Left hindlimb (tissue), 1 donor: ENCODE measurements at regions not wholly inside any gene's neighbourhood (a gene's known extent, or its start where the extent isn't known, plus 50 kb on each side); places are given as distances from the start of the nearest gene placed in this dataset.

Source experiments
- DNase-seq: peaks from one replicate; pipeline ENCODE4 v3.0.0-alpha.2; 2018

- peak; percentile 67 for DNase-seq
Measured at GRCh38 chr6:16849988-16850680, 88.9 kb upstream of the ATXN1 start.

DNA sequence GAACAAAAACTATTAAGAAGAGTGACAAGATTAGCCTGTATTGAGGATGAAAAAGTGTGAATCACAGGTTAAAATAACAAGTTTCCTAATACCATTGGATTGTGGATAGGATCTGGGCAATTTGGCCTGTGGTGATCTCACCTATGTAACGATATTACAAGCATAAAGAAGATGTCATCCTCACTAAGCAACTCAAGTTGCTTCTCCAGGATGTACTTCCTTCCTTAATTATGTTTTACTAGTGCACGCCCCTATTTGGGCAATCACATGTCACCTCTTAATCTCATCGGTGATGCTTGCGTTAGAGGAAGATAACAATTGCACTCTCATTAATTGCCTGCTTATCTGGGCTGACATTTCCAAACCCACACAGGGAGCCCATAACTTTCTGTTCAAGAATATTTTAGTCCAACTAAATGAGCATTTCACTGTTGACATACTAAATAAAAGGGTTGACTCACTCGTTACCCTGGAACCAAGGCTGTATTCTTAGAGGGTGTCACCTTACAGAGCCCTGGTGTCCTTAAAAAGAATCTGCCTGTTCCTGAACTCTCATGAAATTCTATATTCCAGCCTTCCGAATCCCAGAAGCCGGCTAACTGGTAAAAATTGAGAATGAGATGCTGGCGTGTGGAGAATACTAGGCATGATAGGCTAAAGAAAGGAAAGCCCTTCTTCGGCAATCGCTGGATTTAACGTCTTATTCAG lies 88.2 kb upstream of the ATXN1 start:
- DNase-seq: no peak

DNA sequence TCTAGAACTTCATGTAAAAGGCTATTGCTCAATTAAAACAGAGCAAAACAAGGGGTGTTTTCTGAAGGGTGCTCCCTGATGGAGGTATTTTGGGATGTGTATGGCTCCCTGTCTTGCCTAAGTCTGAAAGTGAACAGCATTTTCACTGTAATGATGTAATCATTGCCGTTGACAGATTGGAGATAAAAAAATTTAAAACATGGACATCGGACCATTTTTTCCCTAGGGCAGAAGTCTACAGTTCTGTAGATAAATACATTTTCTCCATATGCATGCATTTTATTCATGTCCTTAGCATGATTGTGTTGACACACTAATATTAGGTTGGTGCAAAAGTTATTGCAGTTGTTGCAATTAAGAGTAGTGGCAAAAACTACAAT lies 85.1 kb upstream of the ATXN1 start:
- DNase-seq: no peak

- peak; percentile 55 for DNase-seq
Measured at GRCh38 chr6:16844183-16844582, 82.9 kb upstream of the ATXN1 start.

DNA sequence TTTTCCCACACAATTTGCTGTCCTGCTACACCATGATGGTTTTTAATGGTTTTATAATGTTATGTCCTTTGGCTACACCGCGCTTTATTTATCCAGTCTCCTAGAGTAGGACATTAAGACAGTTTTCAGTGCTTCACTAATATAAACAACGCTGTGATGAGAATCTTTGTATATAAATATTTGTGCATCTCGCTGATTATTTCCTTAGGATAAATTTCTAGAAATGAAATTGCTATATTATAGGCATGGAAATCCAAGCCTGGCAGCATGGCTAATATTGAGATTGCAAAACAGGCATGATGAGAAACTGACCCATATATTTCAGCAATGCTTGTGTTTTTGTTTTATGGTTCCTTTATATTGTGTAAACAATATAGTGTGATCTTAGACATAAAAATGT lies 81.4 kb upstream of the ATXN1 start:
- no peak for DNase-seq

- no peak for DNase-seq
Measured at GRCh38 chr6:16841241-16841640, 80.0 kb upstream of the ATXN1 start.

DNA sequence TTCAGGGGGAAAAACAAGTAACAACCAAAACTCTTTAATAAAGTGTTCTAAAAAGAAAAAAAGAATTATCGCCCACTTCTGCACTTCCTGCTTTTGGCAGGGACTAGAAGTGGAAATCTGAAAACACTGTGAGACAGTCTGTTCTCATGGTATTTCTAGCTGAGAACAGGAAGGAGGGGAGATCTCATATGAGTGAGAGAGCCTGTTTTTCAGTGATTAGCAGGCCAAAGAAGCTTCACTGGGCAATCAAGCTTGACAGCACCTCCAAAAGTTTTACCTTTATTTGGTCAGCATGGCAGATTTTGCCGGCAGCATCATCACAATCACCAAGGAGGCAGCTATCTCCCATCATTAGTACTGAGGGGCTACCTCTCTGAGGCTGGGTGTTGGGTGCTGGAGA lies 79.5 kb upstream of the ATXN1 start:
- no peak for DNase-seq

DNA sequence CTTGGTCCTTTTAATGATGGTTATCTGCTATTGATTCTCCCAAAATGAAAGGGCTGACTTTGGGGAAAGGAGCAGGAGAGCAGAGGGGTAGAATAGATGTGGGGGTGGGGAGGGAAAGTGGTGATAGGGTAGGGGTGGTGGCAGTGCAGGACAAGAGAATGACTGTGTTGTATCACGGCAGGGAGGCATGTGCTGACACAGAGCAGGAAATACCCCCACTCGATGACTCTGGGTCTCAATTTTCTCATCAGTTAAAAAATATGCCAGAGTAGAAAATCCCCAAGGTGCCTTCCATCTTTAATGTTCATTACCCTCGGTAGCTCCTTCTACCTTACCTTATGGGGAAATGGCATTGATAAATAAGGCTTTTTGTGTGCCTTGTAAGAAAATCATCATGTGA lies 79.0 kb upstream of the ATXN1 start:
- no peak for DNase-seq

DNA sequence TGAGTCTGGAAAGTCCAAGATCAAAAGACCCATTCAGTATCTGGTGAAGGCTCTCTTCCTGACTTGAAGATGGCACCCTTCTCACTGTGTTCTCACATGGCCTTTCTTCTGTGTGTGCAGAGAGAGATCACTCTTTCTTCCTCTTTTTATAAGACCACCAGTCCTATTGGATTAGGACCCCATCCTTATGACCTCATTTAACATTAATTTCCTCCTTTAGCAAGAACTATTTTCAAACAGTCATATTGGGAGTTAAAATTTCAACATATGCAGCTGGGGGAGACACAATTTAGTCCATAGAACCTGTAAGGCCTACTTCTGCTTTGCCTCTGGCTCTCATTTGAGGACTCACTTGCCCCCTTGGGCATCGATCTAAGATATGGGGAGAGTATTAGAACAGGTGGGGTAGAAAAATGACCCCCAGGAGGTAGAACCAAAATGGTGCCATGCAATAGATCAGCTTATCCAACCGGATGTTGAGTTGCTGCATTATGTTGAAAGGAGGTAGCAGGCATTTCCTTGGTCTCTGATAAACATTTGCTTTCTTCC lies 78.4 kb upstream of the ATXN1 start:
- DNase-seq: no peak

DNA sequence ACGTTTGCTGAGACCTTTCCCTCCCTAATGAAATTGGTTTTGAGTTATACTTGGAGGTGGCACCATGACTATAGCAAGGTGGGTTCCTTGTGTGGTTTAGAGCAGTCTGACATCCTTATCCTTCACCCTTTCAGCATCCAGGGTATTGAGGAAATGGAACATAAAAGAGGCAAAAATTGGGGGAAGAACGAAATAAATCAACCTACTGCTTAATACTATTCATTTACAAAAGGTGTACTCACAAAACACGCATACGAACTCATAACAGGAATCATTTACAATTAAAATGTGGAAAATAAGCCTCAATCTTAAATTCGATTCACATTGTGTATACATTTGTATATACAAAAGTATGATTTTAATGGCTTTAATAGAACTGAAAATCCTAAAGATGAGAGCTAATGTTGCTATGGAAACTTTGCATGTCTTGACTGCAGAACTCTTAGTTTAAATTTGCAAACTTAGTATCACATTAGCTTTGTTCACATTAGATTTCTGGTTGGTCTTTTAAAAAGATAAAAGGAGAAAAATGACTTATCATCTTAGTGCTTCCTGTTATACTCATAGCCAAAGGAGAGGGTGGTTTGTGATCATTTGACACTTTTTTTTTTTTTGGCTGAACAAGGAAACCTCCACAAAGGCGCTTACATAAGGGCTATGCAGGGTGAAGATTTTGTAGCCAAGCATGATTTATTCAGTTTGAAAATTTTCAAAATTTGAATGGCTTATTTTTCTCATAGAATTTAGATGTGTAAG lies 76.1 kb upstream of the ATXN1 start:
- DNase-seq: no peak

GRCh38 chr6:16836144-16836981 lies 75.1 kb upstream of the ATXN1 start:
- no peak for DNase-seq

DNA sequence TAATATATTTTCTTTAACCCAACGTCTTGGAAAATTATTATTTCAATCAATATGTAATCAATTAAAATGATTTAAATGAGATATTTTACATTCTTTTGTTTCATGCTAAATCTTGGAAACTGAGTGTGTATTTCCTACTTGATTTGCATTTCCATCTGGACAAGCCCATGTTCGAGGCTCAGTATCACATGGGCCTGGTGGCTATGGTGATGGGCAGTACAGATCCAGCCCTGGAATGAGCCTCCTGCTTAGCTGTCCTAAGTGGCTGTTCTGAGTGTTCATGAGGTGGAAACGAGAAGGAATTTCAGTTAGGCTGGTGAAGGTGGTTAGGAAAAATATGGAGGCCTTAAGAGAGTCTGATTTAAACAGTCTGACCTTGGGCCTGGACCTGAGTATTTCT lies 73.0 kb upstream of the ATXN1 start:
- DNase-seq: no peak

DNA sequence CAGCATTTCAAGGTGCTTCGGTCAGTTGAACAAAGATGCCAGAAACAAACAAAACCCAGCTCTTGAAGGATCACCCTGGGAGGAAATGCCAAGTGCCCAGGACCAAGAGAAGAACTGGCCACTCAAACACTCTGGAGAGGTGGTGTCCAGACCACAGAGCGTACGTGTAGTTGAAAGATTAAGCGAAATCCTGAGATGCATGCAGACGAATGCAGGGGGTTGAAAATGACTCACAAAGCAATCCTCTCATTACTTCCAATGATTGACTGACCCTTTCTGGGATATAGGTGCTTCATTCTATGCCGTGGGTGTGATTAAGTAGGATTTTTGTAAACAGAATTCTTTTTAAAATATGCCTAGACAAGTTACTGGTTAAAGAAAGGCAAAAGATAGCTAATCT lies 71.5 kb upstream of the ATXN1 start:
- no peak for DNase-seq

DNA sequence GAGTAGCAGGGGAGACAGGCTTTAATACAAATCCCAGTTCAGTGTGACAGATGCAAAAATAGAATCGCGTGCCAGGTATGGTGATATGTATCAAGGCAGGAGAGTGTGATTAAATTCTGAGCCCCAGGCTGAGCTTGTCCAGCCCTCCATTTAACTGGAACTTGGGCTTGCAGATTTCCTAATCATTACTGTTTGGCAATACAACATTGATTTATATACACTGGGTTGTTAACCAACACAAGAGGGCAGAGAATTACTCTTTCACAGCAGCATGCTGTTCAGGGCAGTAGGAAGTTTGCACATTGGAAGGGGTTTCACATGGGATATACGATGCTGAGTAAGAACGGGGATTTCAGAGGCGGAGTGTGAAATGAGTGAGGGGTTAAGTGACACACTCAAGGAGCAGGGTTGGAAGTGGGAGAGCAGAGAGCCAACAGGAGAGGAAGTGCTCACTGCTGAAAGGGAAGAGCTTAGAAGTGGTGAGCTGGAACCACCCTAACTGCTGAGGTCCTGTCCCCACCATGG lies 70.8 kb upstream of the ATXN1 start:
- no peak for DNase-seq

DNA sequence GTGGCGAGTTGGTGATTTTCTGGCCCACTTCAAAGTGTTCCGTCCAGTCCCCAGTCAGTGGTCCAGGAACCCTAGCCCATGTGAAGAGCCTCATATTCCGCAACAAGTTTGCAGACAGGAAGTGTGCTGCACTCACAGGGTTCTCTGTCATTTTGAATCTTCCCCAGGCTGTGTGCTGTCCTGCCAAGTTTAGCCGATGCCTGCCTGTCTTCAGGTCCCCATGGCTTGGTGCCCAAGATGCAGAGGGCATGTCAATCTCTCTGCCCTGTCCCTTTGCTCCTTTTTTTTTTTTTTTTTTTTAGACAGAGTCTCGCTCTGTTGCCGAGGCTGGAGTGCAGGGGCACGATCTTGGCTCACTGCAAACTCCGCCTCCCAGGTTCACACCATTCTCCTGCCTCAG lies 69.9 kb upstream of the ATXN1 start:
- no peak for DNase-seq

DNA sequence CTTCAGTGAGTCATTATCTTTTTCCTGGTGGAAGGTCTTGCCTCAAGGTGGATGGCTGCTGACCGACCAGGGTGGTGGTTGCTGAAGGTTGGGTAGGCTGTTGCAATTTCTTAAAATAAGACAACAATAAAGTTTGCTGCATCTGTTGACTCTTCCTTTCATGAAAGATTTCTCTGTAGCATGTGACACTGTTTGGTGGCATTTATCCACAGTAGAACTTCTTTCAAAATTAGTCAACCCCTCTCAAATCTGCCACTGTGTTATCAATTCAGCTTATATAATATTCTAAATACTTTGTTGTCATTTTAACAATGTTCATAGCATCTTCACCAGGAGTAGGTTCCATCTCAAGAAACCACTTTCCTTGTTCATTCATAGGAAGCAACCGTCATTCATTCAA lies 66.8 kb upstream of the ATXN1 start:
- DNase-seq: no peak

DNA sequence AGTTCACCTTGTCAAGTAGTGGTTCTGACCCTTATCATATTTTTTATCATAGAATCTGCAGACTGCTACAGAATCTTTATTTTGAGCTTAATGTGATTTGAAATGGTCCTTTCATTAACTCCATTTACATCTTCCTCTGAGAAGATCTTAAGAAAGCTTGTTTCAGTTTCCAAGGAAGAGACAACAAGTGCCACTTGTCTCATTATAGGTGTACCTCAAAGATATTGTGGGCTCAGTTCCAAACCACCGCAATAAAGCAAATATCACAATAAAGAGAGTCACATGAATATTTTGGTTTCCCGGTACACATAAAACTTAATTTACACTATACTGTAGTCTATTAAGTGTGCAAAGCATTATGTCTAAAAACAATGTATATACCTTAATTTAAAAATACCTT lies 66.4 kb upstream of the ATXN1 start:
- no peak for DNase-seq

DNA sequence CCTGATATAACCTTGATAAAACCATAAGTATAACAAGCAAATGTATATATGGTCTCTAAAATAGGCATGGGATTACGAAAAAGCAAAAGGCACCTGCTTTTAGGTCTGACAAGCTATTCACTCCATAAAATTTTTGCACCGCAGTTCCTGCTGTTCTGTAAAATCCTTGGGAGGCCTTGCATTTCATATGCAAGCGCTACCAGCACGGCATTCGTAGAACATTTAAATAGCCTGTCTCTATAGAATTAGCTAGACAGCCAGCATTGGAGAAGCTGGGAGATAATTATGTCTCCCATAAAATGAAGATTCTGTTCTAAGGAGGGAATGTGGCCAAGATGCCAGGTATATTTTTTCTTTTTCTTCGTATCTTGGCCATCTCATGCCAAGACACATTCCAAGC lies 64.5 kb upstream of the ATXN1 start:
- no peak for DNase-seq

DNA sequence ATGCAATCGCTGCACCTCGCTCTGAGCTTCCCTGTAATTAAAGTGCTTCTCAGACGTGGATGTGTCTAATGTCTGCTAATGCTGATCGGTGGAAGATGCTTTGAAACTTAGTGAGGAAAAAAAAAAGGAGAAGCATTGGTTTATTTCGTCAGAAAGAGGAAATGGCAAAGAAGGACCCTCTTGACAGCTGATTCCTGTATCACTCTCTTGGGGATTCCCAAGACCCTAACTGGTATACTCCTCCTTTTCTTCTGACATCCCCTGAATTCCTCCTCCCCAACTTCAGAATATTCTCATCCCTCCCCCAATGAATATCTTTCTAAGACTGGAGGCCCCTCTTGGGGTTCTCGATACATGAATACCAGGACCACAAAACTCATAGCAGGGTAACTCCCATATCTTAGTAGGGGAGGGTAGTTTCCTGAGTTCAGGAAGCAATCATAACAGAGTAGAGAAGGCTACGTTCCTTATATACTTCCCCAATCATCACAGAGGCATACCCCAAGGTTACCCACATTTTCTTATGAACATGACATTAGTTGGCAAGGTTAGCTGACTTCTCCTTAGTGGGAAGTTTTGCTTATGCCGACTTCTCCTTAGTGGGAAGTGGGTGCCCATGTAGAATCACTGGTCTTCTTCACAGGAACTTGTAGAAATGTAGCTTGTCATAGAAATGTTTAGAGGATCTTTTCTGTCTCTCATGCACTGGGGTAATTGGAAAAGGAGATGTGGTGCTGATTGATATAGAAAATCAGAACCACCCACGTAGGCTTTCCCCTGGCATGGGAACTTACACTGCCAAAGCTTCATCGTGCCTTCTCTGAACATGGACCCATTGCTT lies 63.8 kb upstream of the ATXN1 start:
- no peak for DNase-seq

DNA sequence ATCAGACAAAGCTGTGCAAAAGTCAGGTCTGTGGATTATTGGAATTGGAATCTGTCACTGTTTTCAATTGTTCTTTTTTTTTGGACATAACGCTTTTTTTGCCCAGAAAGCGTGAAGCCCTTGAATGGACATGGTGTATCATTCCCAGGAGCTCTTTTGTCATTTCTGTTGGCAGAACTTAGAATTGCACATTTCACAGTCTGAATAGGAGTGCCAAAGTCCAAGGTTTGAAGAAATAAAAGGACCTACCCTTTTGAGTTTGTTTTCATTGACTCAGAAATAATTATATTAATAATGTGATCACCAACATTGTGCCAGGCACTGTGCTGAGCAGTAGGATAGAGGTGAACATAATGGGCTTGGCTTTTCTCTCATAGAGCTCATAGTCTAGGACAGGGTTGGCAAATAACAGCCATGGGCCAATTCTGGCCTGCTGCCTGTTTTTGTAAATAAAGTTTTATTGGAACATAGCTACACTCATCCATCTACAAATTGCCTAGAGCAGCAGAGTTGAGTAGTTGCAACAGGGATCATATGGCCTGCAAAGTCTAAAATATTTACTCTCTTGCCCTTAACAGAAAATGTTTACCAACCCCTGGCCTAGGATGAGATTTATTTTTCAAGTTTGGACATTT lies 62.6 kb upstream of the ATXN1 start:
- no peak for DNase-seq
